GM12878 (cell line): ENCODE measurements at regions not wholly inside any gene's neighbourhood (a gene's known extent, or its start where the extent isn't known, plus 50 kb on each side); places are given as distances from the start of the nearest gene placed in this dataset.

ENCODE experiments used
- ATAC-seq: fragments of 200-7000 bp; cut with Tn5 transposase; 3 replicates; pipeline ENCODE4 v1.9.1; 2020; ENCODE audit warnings: mild to moderate bottlenecking, moderate library complexity
- BruUV-seq: library from RNA; stranded (reverse); fragments of 400-500 nt; replicated peaks from 2 replicates; lab custom pipeline; 2021; lab: Mats Ljungman, UMichigan
- CTCF ChIA-PET: fragments of 300-600 bp; sonication (Branson Sonifier 250); formaldehyde crosslinking; extraction: SDS; loops from one replicate; lab custom pipeline; 2021; ENCODE audit warnings: inconsistent platforms; lab: Yijun Ruan, JAX
- POLR2A ChIA-PET: fragments of 350-600 bp; formaldehyde crosslinking; extraction: SDS; loops from one replicate; lab custom pipeline; 2021; ENCODE audit warnings: inconsistent platforms; lab: Charles Lee
- RAD21 ChIA-PET: fragments of 300-600 bp; sonication (Branson Sonifier 250); formaldehyde crosslinking; loops from one replicate; lab custom pipeline; 2023; ENCODE audit warnings: antibody characterized with exemption; ENCODE audit not compliant: unreplicated experiment; lab: Charles Lee
- SMC1A ChIA-PET: fragments of 300-600 bp; sonication (Branson Sonifier 250); formaldehyde crosslinking; loops from one replicate; lab custom pipeline; 2023; ENCODE audit not compliant: unreplicated experiment, uncharacterized antibody; lab: Charles Lee
- DNase-seq: peaks from one replicate; pipeline ENCODE4 v3.0.0-alpha.2; 2011; ENCODE audit warnings: low read depth, low spot score
- FAIRE-seq: peaks from 3 replicates; lab custom pipeline; 2011; peaks lifted over from hg19 to GRCh38; lab: Jason Lieb, UNC
- H2AFZ ChIP-seq: 2 replicates; pipeline ENCODE4 v1.6.0; 2011; ENCODE audit warnings: low read depth, low read length, control low read depth; ENCODE audit not compliant: control insufficient read depth
- H3K27ac ChIP-seq: 2 replicates; pipeline ENCODE4 v1.5.1; 2011; ENCODE audit warnings: control low read depth; ENCODE audit not compliant: control insufficient read depth, insufficient read depth
- H3K27me3 ChIP-seq, 2 experiments: replicated peaks in 1 of 2; 2 replicates each; pipeline versions ENCODE4 v1.6.0 to v1.6.1; 2011; ENCODE audit warnings: low read length in 1 of 2; ENCODE audit not compliant: control insufficient read depth in 2 of 2, insufficient read depth in 2 of 2
- H3K36me3 ChIP-seq, 2 experiments: 2 replicates each; pipeline ENCODE4 v1.5.1; 2011; ENCODE audit warnings: low read length in 1 of 2; ENCODE audit not compliant: control insufficient read depth in 2 of 2, insufficient read depth in 2 of 2
- H3K4me1 ChIP-seq: 2 replicates; pipeline ENCODE4 v1.6.1; 2011; ENCODE audit warnings: mild to moderate bottlenecking, low read length, moderate library complexity, mixed read lengths; ENCODE audit not compliant: control insufficient read depth, insufficient read depth
- H3K4me2 ChIP-seq: 2 replicates; pipeline ENCODE4 v1.6.0; 2011; ENCODE audit warnings: control low read depth; ENCODE audit not compliant: control insufficient read depth, insufficient read depth
- H3K4me3 ChIP-seq: fragments of 200-600 bp; sonication (generic); 2 replicates; pipeline ENCODE4 v1.5.1; 2016
- H3K79me2 ChIP-seq: 2 replicates; pipeline ENCODE4 v1.6.0; 2011; ENCODE audit warnings: low read length; ENCODE audit not compliant: control insufficient read depth, insufficient read depth
- H3K9ac ChIP-seq: 2 replicates; pipeline ENCODE4 v1.8.0; 2011; ENCODE audit warnings: low read length, control low read depth, mixed read lengths; ENCODE audit not compliant: control insufficient read depth, insufficient read depth
- H3K9me3 ChIP-seq: replicated peaks from 3 replicates; pipeline ENCODE4 v1.5.1; 2011; ENCODE audit warnings: mild to moderate bottlenecking, low read length; ENCODE audit not compliant: control insufficient read depth, insufficient read depth
- H4K20me1 ChIP-seq: 2 replicates; pipeline ENCODE4 v1.6.0; 2011; ENCODE audit not compliant: control insufficient read depth, insufficient read depth
- BACH1 ChIP-seq: fragments of 450-650 bp; IDR thresholded peaks from 2 replicates; pipeline ENCODE4 v1.6.1; 2017; ENCODE audit warnings: mild to moderate bottlenecking, borderline replicate concordance
- BRCA1 ChIP-seq: IDR thresholded peaks from 2 replicates; pipeline ENCODE4 v1.6.1; 2011; ENCODE audit warnings: low read depth, low read length, improper control_type of control experiment
- EP300 ChIP-seq, 2 experiments: fragments of 150-350 bp in 1 of 2; IDR thresholded peaks; 2 replicates each; pipeline ENCODE4 v1.6.1; 2011 to 2012; ENCODE audit warnings: low read depth in 2 of 2, low read length in 2 of 2, borderline replicate concordance in 1 of 2, improper control_type of control experiment in 1 of 2, inconsistent platforms in 1 of 2; ENCODE audit not compliant: control insufficient read depth in 1 of 2
- HDAC6 ChIP-seq: fragments of 200-600 bp; sonication (generic); IDR thresholded peaks from one replicate; pipeline ENCODE4 v1.8.0; 2017; ENCODE audit warnings: antibody characterized with exemption; ENCODE audit not compliant: unreplicated experiment
- KDM1A ChIP-seq: fragments of 200-600 bp; sonication (generic); IDR thresholded peaks from 2 replicates; pipeline ENCODE4 v1.6.1; 2016; ENCODE audit warnings: borderline replicate concordance
- NFIC ChIP-seq: IDR thresholded peaks from 2 replicates; pipeline ENCODE4 v1.6.1; 2012; ENCODE audit warnings: low read depth, mild to moderate bottlenecking, inconsistent platforms, low read length, moderate library complexity
- PML ChIP-seq: IDR thresholded peaks from 2 replicates; pipeline ENCODE4 v1.6.1; 2012; ENCODE audit warnings: low read length, inconsistent platforms
- POLR2AphosphoS5 ChIP-seq: IDR thresholded peaks from 2 replicates; pipeline ENCODE4 v1.6.1; 2011; ENCODE audit warnings: mild to moderate bottlenecking, low read length, inconsistent platforms
- SP1 ChIP-seq: IDR thresholded peaks from one replicate; pipeline ENCODE4 v1.6.1; 2011; ENCODE audit warnings: low read depth, low read length
- TARDBP ChIP-seq: IDR thresholded peaks from 2 replicates; pipeline ENCODE4 v1.6.1; 2016; ENCODE audit warnings: borderline replicate concordance
- WRNIP1 ChIP-seq: IDR thresholded peaks from 2 replicates; pipeline ENCODE4 v1.6.1; 2011; ENCODE audit warnings: low read depth, low read length, improper control_type of control experiment, borderline replicate concordance
- WGBS: methylation state at CpG from one replicate; pipeline ENCODE4 v1.1.6; 2016; ENCODE audit warnings: low lambda C conversion rate; ENCODE audit not compliant: insufficient replicate concordance, insufficient coverage; ENCODE audit errors: missing lambda C conversion rate; 5-methylcytosine and 5-hydroxymethylcytosine counted together
- in situ Hi-C: fragments of 300-500 bp; cut with MboI; formaldehyde crosslinking; loops from 9 replicates; pipeline ENCODE4 v1.14.3; 2018; ENCODE audit warnings: mixed read lengths
- intact Hi-C: fragments of 100-400 bp; cut with micrococcal nuclease; formaldehyde crosslinking; loops from one replicate; pipeline ENCODE4 v1.14.2; 2022; ENCODE audit not compliant: unreplicated experiment
- TF ChIP-seq, protein P1 (sequence below): IDR thresholded peaks from 2 replicates; pipeline ENCODE4 v1.6.1; 2011; ENCODE audit warnings: borderline replicate concordance, low read depth, mild to moderate bottlenecking, moderate library complexity, mixed read lengths, low read length; ENCODE audit not compliant: insufficient read depth; ENCODE audit errors: extremely low read length
- TF ChIP-seq, protein P2 (sequence below): IDR thresholded peaks from 2 replicates; pipeline ENCODE4 v1.6.1; 2012; ENCODE audit warnings: low read depth, low read length, improper control_type of control experiment
- TF ChIP-seq, protein P3 (sequence below): IDR thresholded peaks from 2 replicates; pipeline ENCODE4 v1.6.1; 2011; ENCODE audit warnings: mild to moderate bottlenecking, low read depth, low read length, moderate library complexity; ENCODE audit not compliant: insufficient replicate concordance
- TF ChIP-seq, protein P4 (sequence below): IDR thresholded peaks from 2 replicates; pipeline ENCODE4 v1.6.1; 2011; ENCODE audit warnings: borderline replicate concordance, low read depth, mild to moderate bottlenecking, moderate library complexity, low read length; ENCODE audit not compliant: insufficient read depth, poor library complexity, severe bottlenecking
- TF ChIP-seq, protein P5 (sequence below): fragments of 450-650 bp; IDR thresholded peaks from 2 replicates; pipeline ENCODE4 v1.6.1; 2016; ENCODE audit warnings: mild to moderate bottlenecking

DNA sequence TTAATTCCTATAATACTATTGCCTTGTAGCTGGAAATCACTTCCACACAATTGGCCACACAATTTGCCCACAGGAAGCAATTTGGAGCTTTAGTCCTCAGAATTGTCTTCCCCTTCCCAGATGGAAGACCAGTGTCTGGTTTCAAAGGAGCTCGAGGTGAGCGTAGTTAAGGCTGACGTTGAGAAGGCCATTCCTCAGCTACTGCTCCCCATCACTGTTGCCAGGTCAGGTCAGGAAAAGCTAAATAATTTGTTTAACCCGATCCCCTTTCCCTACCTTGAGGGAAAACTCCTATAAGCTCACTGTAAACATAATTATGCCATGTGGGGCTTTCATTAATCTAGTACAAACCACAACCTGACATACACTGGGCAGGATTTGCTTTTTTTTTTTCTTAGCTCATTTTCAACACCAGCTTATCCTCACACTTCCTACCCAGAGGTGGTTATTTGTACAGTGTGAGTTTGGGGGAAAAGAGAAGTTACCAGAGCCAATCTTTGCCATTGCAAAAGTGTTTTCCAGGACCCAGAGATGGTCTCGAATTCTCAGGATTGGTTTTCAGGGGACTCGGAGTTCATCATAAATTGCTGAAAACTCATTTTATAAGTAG lies 242.7 kb downstream of the CLIC5 start (continued):
- no peak for TF ChIP-seq NFIC

DNA sequence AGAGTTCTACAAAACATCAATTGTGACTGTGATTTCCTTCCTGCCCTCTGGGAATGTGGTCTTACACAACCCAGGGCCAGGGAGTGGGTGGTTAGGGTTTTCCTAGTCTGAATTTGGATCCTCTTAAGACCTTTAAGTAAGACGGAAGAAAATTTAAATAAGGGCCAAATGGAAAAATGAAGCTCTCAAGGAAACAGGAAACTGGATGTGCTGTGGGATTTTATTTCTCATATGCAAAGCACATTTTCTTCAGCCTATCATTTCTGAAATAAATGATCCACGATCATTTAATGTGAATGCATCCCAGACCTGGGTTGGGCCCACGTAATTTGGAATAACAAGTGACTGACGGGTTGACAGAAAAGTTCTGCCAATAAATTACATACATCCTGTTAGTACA lies 243.6 kb downstream of the CLIC5 start:
- H3K27me3 ChIP-seq = no peaks in the 10 kb centered on the region; a peak in 1 of 4 replicates
- ChIA-PET CTCF (interaction anchor here (0.7 to 1.2 kb wide), 2 partner anchors 8 to 11 kb away, joined by 3 read pairs; no protein-coding TSS in a partner anchor), SMC1A (interaction anchor here (0.7 kb wide), 1 partner anchor 1192 kb away, joined by 3 read pairs; no protein-coding TSS in a partner anchor), RAD21 (no interaction called here), POLR2A (no interaction called here)
- WGBS = 49% methylated on average over 4 of the region's 4 CpGs
- no peak overlapping the region for H3K4me2 ChIP-seq
- no peak overlapping the region for H3K4me3 ChIP-seq
- FAIRE-seq = no peak
- in situ Hi-C loops (no loop called here), intact Hi-C loops (no loop called here)
- no TSS peak for BruUV-seq
- no peaks in the 10 kb centered on the region for H3K4me1 ChIP-seq
- H3K79me2 ChIP-seq = no peaks in the 10 kb centered on the region
- H3K9ac ChIP-seq = no peak overlapping the region
- no peaks in the 10 kb centered on the region; the same call in 2 of the 3 replicates for H3K9me3 ChIP-seq
- no peak for ATAC-seq
- H3K27ac ChIP-seq = no peak overlapping the region
- no peaks in the 10 kb centered on the region for H3K36me3 ChIP-seq
- no peak for DNase-seq
- H2AFZ ChIP-seq = no peak overlapping the region
- H4K20me1 ChIP-seq = no peaks in the 10 kb centered on the region
- TF ChIP-seq SP1 (no peak), HDAC6 (no peak), BACH1 (no peak), PML (no peak), TARDBP (no peak), WRNIP1 (no peak), POLR2AphosphoS5 (no peak), EP300 (IDR thresholded peaks at IDR 0.05; ENCODE audit: borderline replicate concordance in 1 of 2, control insufficient read depth in 1 of 2, low read depth in 2 of 2, low read length in 2 of 2) (no peak), KDM1A (no peak), BRCA1 (no peak)
- TF ChIP-seq, protein P1, sequence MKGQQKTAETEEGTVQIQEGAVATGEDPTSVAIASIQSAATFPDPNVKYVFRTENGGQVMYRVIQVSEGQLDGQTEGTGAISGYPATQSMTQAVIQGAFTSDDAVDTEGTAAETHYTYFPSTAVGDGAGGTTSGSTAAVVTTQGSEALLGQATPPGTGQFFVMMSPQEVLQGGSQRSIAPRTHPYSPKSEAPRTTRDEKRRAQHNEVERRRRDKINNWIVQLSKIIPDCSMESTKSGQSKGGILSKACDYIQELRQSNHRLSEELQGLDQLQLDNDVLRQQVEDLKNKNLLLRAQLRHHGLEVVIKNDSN = no peak
- TF ChIP-seq, protein P2, sequence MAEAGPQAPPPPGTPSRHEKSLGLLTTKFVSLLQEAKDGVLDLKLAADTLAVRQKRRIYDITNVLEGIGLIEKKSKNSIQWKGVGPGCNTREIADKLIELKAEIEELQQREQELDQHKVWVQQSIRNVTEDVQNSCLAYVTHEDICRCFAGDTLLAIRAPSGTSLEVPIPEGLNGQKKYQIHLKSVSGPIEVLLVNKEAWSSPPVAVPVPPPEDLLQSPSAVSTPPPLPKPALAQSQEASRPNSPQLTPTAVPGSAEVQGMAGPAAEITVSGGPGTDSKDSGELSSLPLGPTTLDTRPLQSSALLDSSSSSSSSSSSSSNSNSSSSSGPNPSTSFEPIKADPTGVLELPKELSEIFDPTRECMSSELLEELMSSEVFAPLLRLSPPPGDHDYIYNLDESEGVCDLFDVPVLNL = no peak
- TF ChIP-seq, protein P3, sequence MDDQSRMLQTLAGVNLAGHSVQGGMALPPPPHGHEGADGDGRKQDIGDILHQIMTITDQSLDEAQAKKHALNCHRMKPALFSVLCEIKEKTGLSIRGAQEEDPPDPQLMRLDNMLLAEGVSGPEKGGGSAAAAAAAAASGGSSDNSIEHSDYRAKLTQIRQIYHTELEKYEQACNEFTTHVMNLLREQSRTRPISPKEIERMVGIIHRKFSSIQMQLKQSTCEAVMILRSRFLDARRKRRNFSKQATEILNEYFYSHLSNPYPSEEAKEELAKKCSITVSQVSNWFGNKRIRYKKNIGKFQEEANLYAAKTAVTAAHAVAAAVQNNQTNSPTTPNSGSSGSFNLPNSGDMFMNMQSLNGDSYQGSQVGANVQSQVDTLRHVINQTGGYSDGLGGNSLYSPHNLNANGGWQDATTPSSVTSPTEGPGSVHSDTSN = no peak
- TF ChIP-seq, protein P4, sequence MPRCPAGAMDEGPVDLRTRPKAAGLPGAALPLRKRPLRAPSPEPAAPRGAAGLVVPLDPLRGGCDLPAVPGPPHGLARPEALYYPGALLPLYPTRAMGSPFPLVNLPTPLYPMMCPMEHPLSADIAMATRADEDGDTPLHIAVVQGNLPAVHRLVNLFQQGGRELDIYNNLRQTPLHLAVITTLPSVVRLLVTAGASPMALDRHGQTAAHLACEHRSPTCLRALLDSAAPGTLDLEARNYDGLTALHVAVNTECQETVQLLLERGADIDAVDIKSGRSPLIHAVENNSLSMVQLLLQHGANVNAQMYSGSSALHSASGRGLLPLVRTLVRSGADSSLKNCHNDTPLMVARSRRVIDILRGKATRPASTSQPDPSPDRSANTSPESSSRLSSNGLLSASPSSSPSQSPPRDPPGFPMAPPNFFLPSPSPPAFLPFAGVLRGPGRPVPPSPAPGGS = no peak
- TF ChIP-seq, protein P5, sequence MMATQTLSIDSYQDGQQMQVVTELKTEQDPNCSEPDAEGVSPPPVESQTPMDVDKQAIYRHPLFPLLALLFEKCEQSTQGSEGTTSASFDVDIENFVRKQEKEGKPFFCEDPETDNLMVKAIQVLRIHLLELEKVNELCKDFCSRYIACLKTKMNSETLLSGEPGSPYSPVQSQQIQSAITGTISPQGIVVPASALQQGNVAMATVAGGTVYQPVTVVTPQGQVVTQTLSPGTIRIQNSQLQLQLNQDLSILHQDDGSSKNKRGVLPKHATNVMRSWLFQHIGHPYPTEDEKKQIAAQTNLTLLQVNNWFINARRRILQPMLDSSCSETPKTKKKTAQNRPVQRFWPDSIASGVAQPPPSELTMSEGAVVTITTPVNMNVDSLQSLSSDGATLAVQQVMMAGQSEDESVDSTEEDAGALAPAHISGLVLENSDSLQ = no peak
